ENCODE measurements at regions not wholly inside any gene's neighbourhood (a gene's known extent, or its start where the extent isn't known, plus 50 kb on each side); places are given as distances from the start of the nearest gene placed in this dataset.

- DNase-seq = no peak
Observed at GRCh38 chr12:111221062-111222026, 147.6 kb downstream of the PHETA1 start.

- DNase-seq = no peak
Observed at GRCh38 chr12:111220363-111220762, 148.5 kb downstream of the PHETA1 start.

GRCh38 chr12:111219440-111219839, 149.5 kb downstream of the PHETA1 start:
- no peak for DNase-seq

- no peak for DNase-seq
Observed at GRCh38 chr12:111218499-111218898, 150.4 kb downstream of the PHETA1 start.

GRCh38 chr12:111216387-111217159, 152.3 kb downstream of the PHETA1 start:
- DNase-seq = no peak

- DNase-seq = no peak
Observed at GRCh38 chr12:111215881-111216280, 153.0 kb downstream of the PHETA1 start.

GRCh38 chr12:111214401-111214800, 154.5 kb downstream of the PHETA1 start:
- DNase-seq = no peak

GRCh38 chr12:111213561-111213960, 155.3 kb downstream of the PHETA1 start:
- no peak for DNase-seq

- DNase-seq = no peak
Observed at GRCh38 chr12:111212814-111213456, 156.0 kb downstream of the PHETA1 start.

GRCh38 chr12:111211910-111212757, 156.8 kb downstream of the PHETA1 start:
- no peak for DNase-seq

GRCh38 chr12:111209811-111210210, 159.1 kb downstream of the PHETA1 start:
- no peak for DNase-seq

- no peak for DNase-seq
Observed at GRCh38 chr12:111207761-111208160, 161.1 kb downstream of the PHETA1 start.

- no peak for DNase-seq
Observed at GRCh38 chr12:111204788-111205241, 164.1 kb downstream of the PHETA1 start.

- DNase-seq = no peak
Observed at GRCh38 chr12:111203969-111204368, 164.9 kb downstream of the PHETA1 start.

GRCh38 chr12:111203446-111203845, 165.4 kb downstream of the PHETA1 start:
- DNase-seq = no peak

- DNase-seq = no peak
Observed at GRCh38 chr12:111202237-111202915, 166.5 kb downstream of the PHETA1 start.

- no peak for DNase-seq
Observed at GRCh38 chr12:111201495-111202236, 167.2 kb downstream of the PHETA1 start.

GRCh38 chr12:111201036-111201435, 167.9 kb downstream of the PHETA1 start:
- DNase-seq = no peak

- DNase-seq = no peak
Observed at GRCh38 chr12:111197376-111197944, 171.4 kb downstream of the PHETA1 start.

- no peak for DNase-seq
Observed at GRCh38 chr12:111196532-111196931, 172.4 kb downstream of the PHETA1 start.

- no peak for DNase-seq
Observed at GRCh38 chr12:111195316-111195715, 173.6 kb downstream of the PHETA1 start.
